ENCODE measurements at regions not wholly inside any gene's neighbourhood (a gene's known extent, or its start where the extent isn't known, plus 50 kb on each side); places are given as distances from the start of the nearest gene placed in this dataset.
"Not testable (repeated sequence)": the region's sequence is repeated elsewhere in the genome, so short reads cannot be mapped to it uniquely, and the experiment has no call there.

GRCh38 chr22:25420925-25421904, 143.3 kb upstream of the GRK3 start:
- no peak for DNase-seq

- not testable (repeated sequence) for DNase-seq
These were observed 137.8 kb upstream of the GRK3 start for GRCh38 chr22:25426530-25427308.

GRCh38 chr22:25431637-25432342, 132.7 kb upstream of the GRK3 start:
- DNase-seq = not testable (repeated sequence)

GRCh38 chr22:25433381-25433970, 131.0 kb upstream of the GRK3 start:
- not testable (repeated sequence) for DNase-seq

- DNase-seq = no peak
These were observed 126.9 kb upstream of the GRK3 start for GRCh38 chr22:25437414-25438160.

- DNase-seq = no peak
These were observed 117.3 kb upstream of the GRK3 start for GRCh38 chr22:25447067-25447685.

GRCh38 chr22:25447686-25448434, 116.6 kb upstream of the GRK3 start:
- DNase-seq = peak; percentile 96

- DNase-seq = peak; percentile 36
These were observed 115.9 kb upstream of the GRK3 start for GRCh38 chr22:25448435-25449051.

- DNase-seq = no peak
These were observed 114.6 kb upstream of the GRK3 start for GRCh38 chr22:25449781-25450317.

GRCh38 chr22:25451480-25452114, 112.9 kb upstream of the GRK3 start:
- no peak for DNase-seq

GRCh38 chr22:25452116-25452700, 112.3 kb upstream of the GRK3 start:
- DNase-seq = no peak

- DNase-seq = no peak
These were observed 111.4 kb upstream of the GRK3 start for GRCh38 chr22:25453058-25453457.

GRCh38 chr22:25453557-25453956, 110.9 kb upstream of the GRK3 start:
- peak; percentile 60 for DNase-seq

GRCh38 chr22:25456300-25457043, 108.0 kb upstream of the GRK3 start:
- DNase-seq = not testable (repeated sequence)

GRCh38 chr22:25458631-25459030, 105.8 kb upstream of the GRK3 start:
- DNase-seq = not testable (repeated sequence)

GRCh38 chr22:25460682-25461081, 103.8 kb upstream of the GRK3 start:
- not testable (repeated sequence) for DNase-seq

- DNase-seq = no peak
These were observed 103.2 kb upstream of the GRK3 start for GRCh38 chr22:25461301-25461700.
